Fibroblast of pulmonary artery (primary cell): ENCODE measurements at regions not wholly inside any gene's neighbourhood (a gene's known extent, or its start where the extent isn't known, plus 50 kb on each side); places are given as distances from the start of the nearest gene placed in this dataset.

Experiments
- DNase-seq: peaks from one replicate; pipeline ENCODE4 v3.0.0-alpha.2; 2010; ENCODE audit warnings: low read depth
- H3K4me3 ChIP-seq: replicated peaks from 2 replicates; pipeline ENCODE4 v1.5.1; 2011; ENCODE audit warnings: low read depth, mild to moderate bottlenecking, control low read depth, low read length, moderate library complexity
- TF ChIP-seq, protein P1 (sequence below): IDR thresholded peaks from 2 replicates; pipeline ENCODE4 v1.5.1; 2011; ENCODE audit warnings: mild to moderate bottlenecking, control low read depth, low read length, inconsistent platforms; ENCODE audit errors: missing control alignments

- DNase-seq, result no peak
- TF ChIP-seq, protein P1, sequence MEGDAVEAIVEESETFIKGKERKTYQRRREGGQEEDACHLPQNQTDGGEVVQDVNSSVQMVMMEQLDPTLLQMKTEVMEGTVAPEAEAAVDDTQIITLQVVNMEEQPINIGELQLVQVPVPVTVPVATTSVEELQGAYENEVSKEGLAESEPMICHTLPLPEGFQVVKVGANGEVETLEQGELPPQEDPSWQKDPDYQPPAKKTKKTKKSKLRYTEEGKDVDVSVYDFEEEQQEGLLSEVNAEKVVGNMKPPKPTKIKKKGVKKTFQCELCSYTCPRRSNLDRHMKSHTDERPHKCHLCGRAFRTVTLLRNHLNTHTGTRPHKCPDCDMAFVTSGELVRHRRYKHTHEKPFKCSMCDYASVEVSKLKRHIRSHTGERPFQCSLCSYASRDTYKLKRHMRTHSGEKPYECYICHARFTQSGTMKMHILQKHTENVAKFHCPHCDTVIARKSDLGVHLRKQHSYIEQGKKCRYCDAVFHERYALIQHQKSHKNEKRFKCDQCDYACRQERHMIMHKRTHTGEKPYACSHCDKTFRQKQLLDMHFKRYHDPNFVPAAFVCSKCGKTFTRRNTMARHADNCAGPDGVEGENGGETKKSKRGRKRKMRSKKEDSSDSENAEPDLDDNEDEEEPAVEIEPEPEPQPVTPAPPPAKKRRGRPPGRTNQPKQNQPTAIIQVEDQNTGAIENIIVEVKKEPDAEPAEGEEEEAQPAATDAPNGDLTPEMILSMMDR, result no peak
- H3K4me3 ChIP-seq, result no peak overlapping the region
Measured at GRCh38 chrX:145552643-145553042, 265.0 kb upstream of the SLITRK2 start.

DNA sequence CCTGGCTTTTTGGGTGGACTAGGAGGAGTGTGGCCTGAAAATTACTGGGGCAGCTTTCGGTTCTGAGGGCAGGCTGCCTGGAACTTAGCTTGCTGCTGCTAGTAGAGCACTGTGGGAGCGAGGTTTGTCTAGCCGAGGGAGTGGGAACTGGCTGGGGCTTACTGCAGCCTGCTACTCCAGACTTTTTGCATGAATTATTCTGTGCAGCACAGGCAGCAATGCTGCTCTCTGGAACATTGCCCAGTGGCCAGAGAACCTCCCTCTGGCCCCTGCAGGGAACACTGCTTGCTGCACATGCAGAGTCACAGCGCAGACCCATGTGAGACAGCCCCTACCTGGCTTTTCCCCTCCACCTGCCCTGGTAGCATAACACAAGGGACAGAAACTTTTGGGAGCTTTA, 263.9 kb upstream of the SLITRK2 start:
- no peak for DNase-seq
- TF ChIP-seq, protein P1, result no peak
- no peak overlapping the region for H3K4me3 ChIP-seq

DNA sequence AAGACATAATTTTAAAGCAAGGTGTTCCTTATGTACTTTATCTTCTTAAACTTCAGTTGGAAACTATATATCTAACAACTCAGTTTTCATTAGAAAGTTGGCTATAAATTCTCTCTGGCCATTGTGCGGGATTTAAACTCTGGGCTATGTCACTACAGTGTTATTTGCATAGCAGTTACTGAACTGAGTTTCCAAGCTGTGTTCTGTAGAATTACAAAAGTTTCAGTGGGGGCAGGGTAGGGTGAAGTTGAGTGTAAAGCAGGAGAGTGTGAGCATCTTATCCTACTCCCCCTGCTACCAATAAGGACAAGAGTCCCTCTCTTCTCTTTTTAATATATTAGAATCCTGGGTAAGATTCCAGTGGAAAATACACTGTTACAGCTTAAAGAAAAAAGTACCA, 254.5 kb upstream of the SLITRK2 start:
- DNase-seq, result no peak
- H3K4me3 ChIP-seq, result no peak overlapping the region
- TF ChIP-seq, protein P1, result no peak

- DNase-seq, result no peak
- H3K4me3 ChIP-seq, result no peak overlapping the region
- TF ChIP-seq, protein P1, result no peak
Measured at GRCh38 chrX:145609951-145610511, 207.6 kb upstream of the SLITRK2 start.

DNA sequence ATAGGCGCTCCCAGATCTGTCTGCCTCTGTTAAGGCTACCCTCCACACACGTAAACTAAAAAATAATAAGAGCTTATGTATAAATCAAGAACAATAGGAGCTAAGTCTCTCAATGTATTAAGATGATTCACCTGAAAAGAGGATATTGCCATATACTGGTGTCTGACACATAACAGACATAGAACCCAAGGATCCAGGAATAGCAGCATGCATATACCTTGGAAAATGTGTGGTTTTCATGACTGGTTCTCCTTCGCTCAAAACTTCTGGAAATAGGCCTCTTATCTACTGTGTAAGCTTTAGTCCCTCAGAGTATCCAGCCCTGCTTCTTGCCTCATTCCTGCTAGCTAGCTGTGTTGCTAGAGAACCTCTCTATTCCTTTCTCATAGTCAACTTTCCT, 203.7 kb upstream of the SLITRK2 start:
- TF ChIP-seq, protein P1, result no peak
- H3K4me3 ChIP-seq, result no peak overlapping the region
- DNase-seq, result no peak

DNA sequence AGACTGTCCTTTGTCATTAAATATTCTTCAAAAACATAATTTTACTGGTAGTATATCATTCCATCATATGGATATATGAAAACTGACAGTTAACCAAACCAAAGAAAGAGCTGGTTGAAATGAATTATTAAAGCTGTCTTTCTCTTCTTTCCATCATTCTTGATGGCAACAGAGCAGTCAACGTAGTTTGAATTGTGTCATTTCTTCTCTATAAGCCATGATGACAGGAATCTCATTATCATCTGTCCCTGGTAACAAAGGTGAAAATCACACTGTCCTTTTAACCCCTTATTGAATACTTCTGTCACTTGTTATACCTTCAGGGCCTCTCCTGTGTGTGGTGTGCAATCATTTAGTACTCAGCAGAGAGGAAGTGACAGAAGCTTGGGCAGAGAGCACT, 197.0 kb upstream of the SLITRK2 start:
- DNase-seq, result no peak
- H3K4me3 ChIP-seq, result no peak overlapping the region
- TF ChIP-seq, protein P1, result no peak

GRCh38 chrX:145623453-145623852, 194.2 kb upstream of the SLITRK2 start:
- DNase-seq, result no peak
- TF ChIP-seq, protein P1, result no peak
- no peak overlapping the region for H3K4me3 ChIP-seq
